WI38 (cell line): ENCODE measurements at regions not wholly inside any gene's neighbourhood (a gene's known extent, or its start where the extent isn't known, plus 50 kb on each side); places are given as distances from the start of the nearest gene placed in this dataset.

Source experiments
- H3K4me3 ChIP-seq: 2 replicates; pipeline ENCODE4 v1.5.1; 2011; ENCODE audit warnings: low read depth, mild to moderate bottlenecking, control low read depth, low read length
- TF ChIP-seq, protein P1 (sequence below): IDR thresholded peaks from 2 replicates; pipeline ENCODE4 v1.5.1; 2012; ENCODE audit warnings: low read depth, mild to moderate bottlenecking, control low read depth, low read length

DNA sequence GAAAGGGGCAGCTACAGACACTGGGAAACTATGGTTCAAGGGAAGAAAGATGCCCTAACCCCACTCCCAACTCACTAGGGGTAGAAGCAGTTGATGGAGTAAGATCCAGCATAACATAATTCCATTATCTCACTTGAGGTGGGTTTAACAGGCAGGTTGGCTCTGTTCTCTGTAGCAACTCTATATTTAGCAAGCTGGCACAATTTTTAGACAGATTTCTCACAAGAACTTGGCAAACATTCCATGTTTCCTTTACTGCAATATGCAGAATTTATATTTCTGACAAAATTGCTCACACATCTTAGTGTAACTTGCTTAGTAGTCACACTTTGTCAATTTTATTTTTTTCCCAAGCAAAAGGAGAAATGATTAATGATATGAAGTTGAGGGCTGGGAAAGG is 475.4 kb downstream of the RMST start:
- no peak overlapping the region for H3K4me3 ChIP-seq
- TF ChIP-seq, protein P1, sequence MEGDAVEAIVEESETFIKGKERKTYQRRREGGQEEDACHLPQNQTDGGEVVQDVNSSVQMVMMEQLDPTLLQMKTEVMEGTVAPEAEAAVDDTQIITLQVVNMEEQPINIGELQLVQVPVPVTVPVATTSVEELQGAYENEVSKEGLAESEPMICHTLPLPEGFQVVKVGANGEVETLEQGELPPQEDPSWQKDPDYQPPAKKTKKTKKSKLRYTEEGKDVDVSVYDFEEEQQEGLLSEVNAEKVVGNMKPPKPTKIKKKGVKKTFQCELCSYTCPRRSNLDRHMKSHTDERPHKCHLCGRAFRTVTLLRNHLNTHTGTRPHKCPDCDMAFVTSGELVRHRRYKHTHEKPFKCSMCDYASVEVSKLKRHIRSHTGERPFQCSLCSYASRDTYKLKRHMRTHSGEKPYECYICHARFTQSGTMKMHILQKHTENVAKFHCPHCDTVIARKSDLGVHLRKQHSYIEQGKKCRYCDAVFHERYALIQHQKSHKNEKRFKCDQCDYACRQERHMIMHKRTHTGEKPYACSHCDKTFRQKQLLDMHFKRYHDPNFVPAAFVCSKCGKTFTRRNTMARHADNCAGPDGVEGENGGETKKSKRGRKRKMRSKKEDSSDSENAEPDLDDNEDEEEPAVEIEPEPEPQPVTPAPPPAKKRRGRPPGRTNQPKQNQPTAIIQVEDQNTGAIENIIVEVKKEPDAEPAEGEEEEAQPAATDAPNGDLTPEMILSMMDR: no peak

DNA sequence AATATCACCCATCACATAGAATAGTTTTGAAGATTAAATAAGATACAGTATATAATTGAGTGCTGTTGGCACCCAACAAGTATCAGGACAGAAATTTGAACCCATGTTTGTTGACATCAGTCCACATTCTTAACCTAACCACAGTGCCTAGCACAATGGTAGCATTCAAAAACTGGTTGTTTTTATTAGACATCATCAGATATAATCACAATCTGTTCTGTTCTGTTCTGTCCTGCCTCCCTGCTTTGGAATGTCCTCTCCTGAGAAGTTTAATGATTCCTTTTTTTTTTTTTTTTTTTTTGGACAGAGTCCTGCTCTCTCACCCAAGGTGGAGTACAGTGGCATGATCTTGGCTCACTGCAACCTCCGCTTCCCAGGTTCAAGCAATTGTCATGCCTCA is 476.6 kb downstream of the RMST start:
- no peak overlapping the region for H3K4me3 ChIP-seq
- TF ChIP-seq, protein P1: no peak

DNA sequence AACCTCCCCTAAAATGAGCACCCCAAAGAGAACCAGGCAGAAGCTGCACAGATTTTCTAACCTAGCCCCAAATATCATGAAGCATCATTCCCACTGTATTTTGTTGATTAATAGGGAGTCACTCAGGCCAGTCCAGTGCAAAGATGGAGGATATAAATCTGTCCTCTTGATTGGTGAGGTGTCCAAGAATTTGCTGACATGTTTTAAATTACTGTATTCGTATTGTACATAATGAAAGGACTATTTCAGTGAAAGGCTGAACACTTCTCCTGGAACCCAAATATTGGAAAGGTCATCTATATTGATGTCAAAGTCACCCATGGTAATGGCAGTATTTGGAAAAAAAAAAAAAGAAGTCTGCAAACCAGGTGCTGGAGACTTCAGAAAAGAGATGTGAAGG is 477.5 kb downstream of the RMST start:
- TF ChIP-seq, protein P1: no peak
- H3K4me3 ChIP-seq: no peak overlapping the region

DNA sequence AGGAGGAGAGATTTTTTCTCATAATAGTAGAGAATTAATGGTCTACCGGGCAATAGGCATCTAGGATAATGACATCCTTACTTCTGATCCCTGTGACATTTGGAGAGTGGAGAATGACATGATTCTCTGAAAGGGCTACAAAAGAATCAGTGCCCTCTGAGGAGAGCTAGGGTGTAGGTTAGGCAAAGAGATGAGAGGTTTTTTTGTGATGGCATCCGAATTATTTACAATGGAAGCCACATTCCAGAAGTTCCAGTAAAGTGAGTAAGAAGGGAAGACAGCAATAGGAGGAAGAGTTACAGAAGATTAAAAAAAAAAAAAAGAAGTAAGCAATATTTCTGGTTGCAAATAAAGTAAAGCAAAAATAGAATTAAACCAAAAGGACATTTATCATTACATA is 478.0 kb downstream of the RMST start:
- TF ChIP-seq, protein P1: no peak

DNA sequence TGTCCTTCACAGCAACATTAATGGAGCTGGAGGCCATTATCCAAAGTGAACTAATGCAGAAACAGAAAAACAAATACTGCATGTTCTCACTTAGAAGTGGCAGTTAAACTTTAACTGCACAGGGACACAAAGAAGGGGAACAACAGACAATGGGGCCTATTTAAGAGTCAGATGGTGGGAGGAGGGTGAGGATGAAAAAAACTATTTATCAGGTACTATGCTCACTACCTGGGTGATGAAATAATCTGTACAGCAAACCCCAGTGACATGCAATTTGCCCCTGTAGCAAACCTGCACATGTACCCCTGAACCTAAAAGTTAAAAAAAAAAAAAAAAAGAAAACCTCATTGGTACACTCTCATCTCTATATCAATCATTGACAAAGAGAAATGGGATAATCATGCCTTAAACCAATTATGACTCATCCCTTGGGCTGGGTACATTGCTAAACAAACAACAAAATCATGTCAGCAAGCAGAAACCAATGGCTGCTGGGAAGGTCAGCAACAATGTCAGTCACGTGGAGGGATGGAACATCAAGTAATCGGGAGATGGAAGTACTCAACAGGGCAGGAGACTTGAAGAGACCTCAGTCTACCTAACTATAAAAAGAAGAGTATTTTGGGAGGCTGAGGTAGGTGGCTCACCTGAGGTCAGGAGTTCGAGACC is 479.2 kb downstream of the RMST start:
- no peak overlapping the region for H3K4me3 ChIP-seq
- TF ChIP-seq, protein P1: no peak

More for the DNA sequence above, 478.0 kb downstream of the RMST start:
- no peak overlapping the region for H3K4me3 ChIP-seq

DNA sequence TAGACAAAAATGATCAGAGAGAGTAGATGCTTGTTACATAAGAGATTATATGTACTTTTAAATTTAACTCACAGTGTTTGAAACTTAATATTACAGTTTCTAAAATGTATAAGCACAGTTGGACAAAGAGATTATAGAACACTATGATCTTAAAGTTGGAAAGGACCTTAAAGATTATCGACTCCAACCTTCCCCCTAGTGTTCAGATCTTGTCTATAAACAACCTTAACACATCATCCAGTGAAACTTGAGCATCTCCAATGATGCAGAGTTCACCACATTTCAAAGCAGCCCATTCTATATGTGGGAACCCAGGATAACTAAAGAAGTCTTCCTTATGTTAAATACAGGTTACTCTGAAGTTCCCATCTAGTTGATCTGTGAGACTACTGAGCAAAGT is 480.8 kb downstream of the RMST start:
- no peak overlapping the region for H3K4me3 ChIP-seq
- TF ChIP-seq, protein P1: no peak

DNA sequence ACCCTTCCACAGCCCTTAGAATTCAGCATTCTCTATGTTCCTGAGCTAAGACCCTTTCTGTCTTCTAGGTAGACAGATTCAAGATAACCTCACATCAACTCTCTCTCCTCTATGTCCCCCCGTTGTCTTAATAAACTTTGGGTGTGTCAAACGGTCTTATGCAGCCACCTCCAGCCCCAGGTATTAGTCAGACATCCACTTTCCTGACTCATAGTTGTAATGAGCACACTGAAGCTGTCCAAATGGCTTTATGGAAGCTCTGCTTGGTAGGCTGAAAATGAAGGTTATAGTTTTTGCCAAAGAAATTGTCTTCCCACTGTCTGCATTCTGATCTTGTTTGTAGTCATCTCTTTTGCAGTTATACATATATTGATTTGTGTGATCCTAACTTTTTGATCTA is 482.0 kb downstream of the RMST start:
- H3K4me3 ChIP-seq: no peak overlapping the region
- TF ChIP-seq, protein P1: no peak
